H9 (cell line): ENCODE measurements at regions not wholly inside any gene's neighbourhood (a gene's known extent, or its start where the extent isn't known, plus 50 kb on each side); places are given as distances from the start of the nearest gene placed in this dataset.

ENCODE experiments used
- DNase-seq: peaks from one replicate; pipeline ENCODE4 v3.0.0-alpha.2; 2017
- H2AFZ ChIP-seq: one replicate; pipeline ENCODE4 v1.6.1; 2013; ENCODE audit warnings: mild to moderate bottlenecking, low read length, control low read depth, moderate library complexity
- H2AK5ac ChIP-seq: 2 replicates; pipeline ENCODE4 v1.6.1; 2013; ENCODE audit warnings: low read length, control low read depth, mixed read lengths; ENCODE audit not compliant: insufficient read length
- H2BK120ac ChIP-seq: one replicate; pipeline ENCODE4 v1.6.1; 2013; ENCODE audit warnings: low read depth, mild to moderate bottlenecking, low read length, control low read depth, inconsistent platforms; ENCODE audit not compliant: poor library complexity, severe bottlenecking
- H2BK12ac ChIP-seq: 2 replicates; pipeline ENCODE4 v1.6.1; 2013; ENCODE audit warnings: low read length, control low read depth, mixed read lengths, low read depth; ENCODE audit not compliant: insufficient read length
- H2BK15ac ChIP-seq: 2 replicates; pipeline ENCODE4 v1.6.1; 2013; ENCODE audit warnings: low read depth, low read length, control low read depth
- H2BK20ac ChIP-seq: one replicate; pipeline ENCODE4 v1.6.1; 2013; ENCODE audit warnings: low read depth, mild to moderate bottlenecking, low read length, control low read depth, inconsistent platforms; ENCODE audit not compliant: poor library complexity, severe bottlenecking
- H2BK5ac ChIP-seq: 2 replicates; pipeline ENCODE4 v1.6.1; 2013; ENCODE audit warnings: low read length, control low read depth, mixed read lengths; ENCODE audit not compliant: insufficient read length
- H3K14ac ChIP-seq: 2 replicates; pipeline ENCODE4 v1.6.1; 2013; ENCODE audit warnings: low read length, control low read depth; ENCODE audit not compliant: insufficient read depth
- H3K18ac ChIP-seq: 2 replicates; pipeline ENCODE4 v1.6.1; 2013; ENCODE audit warnings: low read depth, mild to moderate bottlenecking, mixed read lengths, low read length, control low read depth; ENCODE audit not compliant: insufficient read length
- H3K23ac ChIP-seq: 2 replicates; pipeline ENCODE4 v1.6.1; 2013; ENCODE audit warnings: low read length, control low read depth, mixed read lengths, low read depth; ENCODE audit not compliant: insufficient read length
- H3K23me2 ChIP-seq: 2 replicates; pipeline ENCODE4 v1.6.1; 2013; ENCODE audit warnings: low read depth, mild to moderate bottlenecking, mixed read lengths, low read length, control low read depth; ENCODE audit not compliant: insufficient read length, poor library complexity, severe bottlenecking
- H3K27ac ChIP-seq: 2 replicates; pipeline ENCODE4 v1.5.1; 2013; ENCODE audit warnings: low read length, control low read depth, mixed read lengths, low read depth; ENCODE audit not compliant: insufficient read length
- H3K27me3 ChIP-seq: 2 replicates; pipeline ENCODE4 v1.6.1; 2013; ENCODE audit warnings: low read length, control low read depth, inconsistent platforms; ENCODE audit not compliant: insufficient read depth
- H3K4ac ChIP-seq: 2 replicates; pipeline ENCODE4 v1.6.1; 2013; ENCODE audit warnings: low read depth, mild to moderate bottlenecking, control low read depth, inconsistent platforms, low read length, moderate library complexity
- H3K4me1 ChIP-seq: 2 replicates; pipeline ENCODE4 v1.6.1; 2013; ENCODE audit warnings: low read length, control low read depth, inconsistent platforms; ENCODE audit not compliant: insufficient read depth
- H3K4me2 ChIP-seq: 2 replicates; pipeline ENCODE4 v1.6.1; 2013; ENCODE audit warnings: low read length, control low read depth, mixed read lengths; ENCODE audit not compliant: insufficient read length, insufficient read depth
- H3K56ac ChIP-seq: 2 replicates; pipeline ENCODE4 v1.6.1; 2013; ENCODE audit warnings: low read depth, mild to moderate bottlenecking, mixed read lengths, low read length, control low read depth; ENCODE audit not compliant: insufficient read length
- H3K79me1 ChIP-seq: 2 replicates; pipeline ENCODE4 v1.6.1; 2013; ENCODE audit warnings: low read depth, mild to moderate bottlenecking, moderate library complexity, low read length, control low read depth, inconsistent platforms; ENCODE audit not compliant: insufficient read depth, poor library complexity, severe bottlenecking
- H3K79me2 ChIP-seq: 2 replicates; pipeline ENCODE4 v1.6.1; 2013; ENCODE audit warnings: low read length, control low read depth, inconsistent platforms; ENCODE audit not compliant: insufficient read depth
- H3K9ac ChIP-seq: 2 replicates; pipeline ENCODE4 v1.6.1; 2013; ENCODE audit warnings: low read length, control low read depth, mixed read lengths; ENCODE audit not compliant: insufficient read length; ENCODE audit errors: extremely low read depth
- H3K9me3 ChIP-seq: one replicate; pipeline ENCODE4 v1.6.1; 2013; ENCODE audit warnings: low read depth, low read length, inconsistent platforms; ENCODE audit not compliant: control insufficient read depth
- H3T11ph ChIP-seq: one replicate; pipeline ENCODE4 v1.6.1; 2013; ENCODE audit warnings: mild to moderate bottlenecking, low read length, control low read depth, inconsistent platforms
- H4K20me1 ChIP-seq: one replicate; pipeline ENCODE4 v1.6.1; 2013; ENCODE audit not compliant: control insufficient read depth, insufficient read length, insufficient read depth
- H4K5ac ChIP-seq: 2 replicates; pipeline ENCODE4 v1.6.1; 2013; ENCODE audit warnings: low read depth, mild to moderate bottlenecking, mixed read lengths, low read length, control low read depth; ENCODE audit not compliant: insufficient read length
- H4K8ac ChIP-seq: replicated peaks from 2 replicates; pipeline ENCODE4 v1.6.1; 2013; ENCODE audit warnings: low read length, control low read depth, mixed read lengths, low read depth; ENCODE audit not compliant: insufficient read length
- H4K91ac ChIP-seq: 2 replicates; pipeline ENCODE4 v1.6.1; 2013; ENCODE audit warnings: low read depth, mild to moderate bottlenecking, moderate library complexity, mixed read lengths, low read length, control low read depth; ENCODE audit not compliant: insufficient read length
- H3K27ac Mint-ChIP-seq, 3 experiments: 2 replicates in 2 of 3; 3 replicates in 1 of 3; pipeline ENCODE4 v1.8.0; 2020 to 2021; ENCODE audit warnings: mixed read lengths in 3 of 3, mild to moderate bottlenecking in 1 of 3, moderate library complexity in 1 of 3
- H3K27me3 Mint-ChIP-seq: 2 replicates; pipeline ENCODE4 v1.8.0; 2021; ENCODE audit warnings: low read depth, mild to moderate bottlenecking, moderate library complexity, mixed read lengths
- H3K36me3 Mint-ChIP-seq, 3 experiments: 2 replicates in 2 of 3; 3 replicates in 1 of 3; pipeline ENCODE4 v1.8.0; 2020 to 2021; ENCODE audit warnings: low read depth in 3 of 3, mixed read lengths in 3 of 3; ENCODE audit not compliant: insufficient read depth in 1 of 3
- H3K4me1 Mint-ChIP-seq, 2 experiments: 2 replicates each; pipeline ENCODE4 v1.8.0; 2020; ENCODE audit warnings: mixed read lengths in 2 of 2
- H3K4me3 Mint-ChIP-seq, 2 experiments: 2 replicates in 1 of 2; 3 replicates in 1 of 2; pipeline ENCODE4 v1.8.0; 2020 to 2021; ENCODE audit warnings: mild to moderate bottlenecking in 2 of 2, mixed read lengths in 2 of 2, moderate library complexity in 1 of 2
- H3K9me3 Mint-ChIP-seq, 2 experiments: 2 replicates in 1 of 2; 3 replicates in 1 of 2; pipeline ENCODE4 v1.8.0; 2020; ENCODE audit warnings: mild to moderate bottlenecking in 2 of 2, mixed read lengths in 2 of 2, moderate library complexity in 1 of 2
- WGBS: extraction: QIAGEN DNeasy Blood & Tissue Kit; methylation state at CpG from one replicate; pipeline ENCODE4 v1.1.7; 2013; ENCODE audit warnings: missing lambda C conversion rate, low lambda C conversion rate, mixed read lengths; ENCODE audit not compliant: insufficient read length; ENCODE audit errors: extremely low coverage; 5-methylcytosine and 5-hydroxymethylcytosine counted together
- TF ChIP-seq, protein P1 (sequence below): fragments of 200-600 bp; sonication (generic); conservative IDR thresholded peaks from 3 replicates; pipeline ENCODE4 v1.8.0; 2021; ENCODE audit warnings: antibody characterized with exemption, mild to moderate bottlenecking

DNA sequence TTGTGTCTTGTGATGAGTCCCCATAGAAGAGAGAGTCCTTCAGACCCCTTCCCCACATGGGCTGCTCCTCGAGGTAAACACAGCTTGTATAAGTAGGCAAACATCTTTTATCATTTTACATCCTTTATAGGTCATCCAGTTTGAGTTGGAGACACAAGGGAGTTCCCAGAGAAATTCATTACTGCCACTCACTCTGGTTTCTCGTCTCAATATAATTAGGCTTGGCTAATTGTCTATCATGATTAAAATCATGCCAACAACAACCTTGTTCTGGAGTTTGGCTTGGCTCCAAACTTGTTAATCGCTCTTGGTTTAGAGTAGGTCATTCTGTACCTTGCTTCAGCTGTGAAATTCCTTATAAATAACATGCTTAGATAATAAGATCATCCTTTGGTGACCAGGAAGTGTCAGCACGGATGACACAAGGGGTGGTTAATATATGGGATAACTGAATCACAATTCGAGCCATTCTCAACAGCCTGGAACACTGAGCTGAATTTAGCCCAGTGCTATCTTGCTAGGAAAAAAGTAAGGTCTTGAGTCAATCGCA lies 70.7 kb upstream of the DAB1 start:
- Mint-ChIP-seq H3K4me3 (no peak overlapping the region), H3K4me1 (peaks cover 5 to 9% of the 10 kb centered on the region in 2 experiments; a peak in 3 of 4 replicates), H3K9me3 (no peaks in the 10 kb centered on the region), H3K27me3 (no peaks in the 10 kb centered on the region), H3K27ac (no peak overlapping the region), H3K36me3 (no peaks in the 10 kb centered on the region)
- H2BK12ac ChIP-seq: no peak overlapping the region
- H3K23ac ChIP-seq: no peak overlapping the region
- H3K79me2 ChIP-seq: no peaks in the 10 kb centered on the region
- H3K9ac ChIP-seq: no peak overlapping the region
- H3K14ac ChIP-seq: no peak overlapping the region
- no peaks in the 10 kb centered on the region for H4K20me1 ChIP-seq
- no peak overlapping the region for H4K8ac ChIP-seq
- no peak overlapping the region for H3K18ac ChIP-seq
- H3K79me1 ChIP-seq: no peaks in the 10 kb centered on the region
- H4K91ac ChIP-seq: no peak overlapping the region
- no CpG with 5 or more reads among the region's 6 CpGs for WGBS
- no peak overlapping the region for H3K4me2 ChIP-seq
- H2AFZ ChIP-seq: no peak overlapping the region
- DNase-seq: no peak
- H2AK5ac ChIP-seq: no peak overlapping the region
- H3K27me3 ChIP-seq: no peaks in the 10 kb centered on the region
- no peak overlapping the region for H3K56ac ChIP-seq
- H3K4ac ChIP-seq: no peak overlapping the region
- TF ChIP-seq, protein P1, sequence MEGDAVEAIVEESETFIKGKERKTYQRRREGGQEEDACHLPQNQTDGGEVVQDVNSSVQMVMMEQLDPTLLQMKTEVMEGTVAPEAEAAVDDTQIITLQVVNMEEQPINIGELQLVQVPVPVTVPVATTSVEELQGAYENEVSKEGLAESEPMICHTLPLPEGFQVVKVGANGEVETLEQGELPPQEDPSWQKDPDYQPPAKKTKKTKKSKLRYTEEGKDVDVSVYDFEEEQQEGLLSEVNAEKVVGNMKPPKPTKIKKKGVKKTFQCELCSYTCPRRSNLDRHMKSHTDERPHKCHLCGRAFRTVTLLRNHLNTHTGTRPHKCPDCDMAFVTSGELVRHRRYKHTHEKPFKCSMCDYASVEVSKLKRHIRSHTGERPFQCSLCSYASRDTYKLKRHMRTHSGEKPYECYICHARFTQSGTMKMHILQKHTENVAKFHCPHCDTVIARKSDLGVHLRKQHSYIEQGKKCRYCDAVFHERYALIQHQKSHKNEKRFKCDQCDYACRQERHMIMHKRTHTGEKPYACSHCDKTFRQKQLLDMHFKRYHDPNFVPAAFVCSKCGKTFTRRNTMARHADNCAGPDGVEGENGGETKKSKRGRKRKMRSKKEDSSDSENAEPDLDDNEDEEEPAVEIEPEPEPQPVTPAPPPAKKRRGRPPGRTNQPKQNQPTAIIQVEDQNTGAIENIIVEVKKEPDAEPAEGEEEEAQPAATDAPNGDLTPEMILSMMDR: no peak
- H3K9me3 ChIP-seq: no peaks in the 10 kb centered on the region
- H2BK5ac ChIP-seq: no peak overlapping the region
- no peak overlapping the region for H2BK120ac ChIP-seq
- H2BK20ac ChIP-seq: no peak overlapping the region
- no peak overlapping the region for H2BK15ac ChIP-seq
- no peaks in the 10 kb centered on the region for H3K23me2 ChIP-seq
- H3K4me1 ChIP-seq: no peaks in the 10 kb centered on the region
- no peak overlapping the region for H3T11ph ChIP-seq
- no peak overlapping the region for H3K27ac ChIP-seq
- no peak overlapping the region for H4K5ac ChIP-seq
